GM12878 (cell line): ENCODE measurements at regions not wholly inside any gene's neighbourhood (a gene's known extent, or its start where the extent isn't known, plus 50 kb on each side); places are given as distances from the start of the nearest gene placed in this dataset.

Source experiments
- ATAC-seq: fragments of 200-7000 bp; cut with Tn5 transposase; 3 replicates; pipeline ENCODE4 v1.9.1; 2020; ENCODE audit warnings: mild to moderate bottlenecking, moderate library complexity
- BruUV-seq: library from RNA; stranded (reverse); fragments of 400-500 nt; replicated peaks from 2 replicates; lab custom pipeline; 2021; lab: Mats Ljungman, UMichigan
- CTCF ChIA-PET: fragments of 300-600 bp; sonication (Branson Sonifier 250); formaldehyde crosslinking; extraction: SDS; loops from one replicate; lab custom pipeline; 2021; ENCODE audit warnings: inconsistent platforms; lab: Yijun Ruan, JAX
- POLR2A ChIA-PET: fragments of 350-600 bp; formaldehyde crosslinking; extraction: SDS; loops from one replicate; lab custom pipeline; 2021; ENCODE audit warnings: inconsistent platforms; lab: Charles Lee
- RAD21 ChIA-PET: fragments of 300-600 bp; sonication (Branson Sonifier 250); formaldehyde crosslinking; loops from one replicate; lab custom pipeline; 2023; ENCODE audit warnings: antibody characterized with exemption; ENCODE audit not compliant: unreplicated experiment; lab: Charles Lee
- SMC1A ChIA-PET: fragments of 300-600 bp; sonication (Branson Sonifier 250); formaldehyde crosslinking; loops from one replicate; lab custom pipeline; 2023; ENCODE audit not compliant: unreplicated experiment, uncharacterized antibody; lab: Charles Lee
- DNase-seq: peaks from one replicate; pipeline ENCODE4 v3.0.0-alpha.2; 2011; ENCODE audit warnings: low read depth, low spot score
- FAIRE-seq: peaks from 3 replicates; lab custom pipeline; 2011; peaks lifted over from hg19 to GRCh38; lab: Jason Lieb, UNC
- H2AFZ ChIP-seq: 2 replicates; pipeline ENCODE4 v1.6.0; 2011; ENCODE audit warnings: low read depth, low read length, control low read depth; ENCODE audit not compliant: control insufficient read depth
- H3K27ac ChIP-seq: 2 replicates; pipeline ENCODE4 v1.5.1; 2011; ENCODE audit warnings: control low read depth; ENCODE audit not compliant: control insufficient read depth, insufficient read depth
- H3K27me3 ChIP-seq, 2 experiments: replicated peaks in 1 of 2; 2 replicates each; pipeline versions ENCODE4 v1.6.0 to v1.6.1; 2011; ENCODE audit warnings: low read length in 1 of 2; ENCODE audit not compliant: control insufficient read depth in 2 of 2, insufficient read depth in 2 of 2
- H3K36me3 ChIP-seq, 2 experiments: 2 replicates each; pipeline ENCODE4 v1.5.1; 2011; ENCODE audit warnings: low read length in 1 of 2; ENCODE audit not compliant: control insufficient read depth in 2 of 2, insufficient read depth in 2 of 2
- H3K4me1 ChIP-seq: 2 replicates; pipeline ENCODE4 v1.6.1; 2011; ENCODE audit warnings: mild to moderate bottlenecking, low read length, moderate library complexity, mixed read lengths; ENCODE audit not compliant: control insufficient read depth, insufficient read depth
- H3K4me2 ChIP-seq: 2 replicates; pipeline ENCODE4 v1.6.0; 2011; ENCODE audit warnings: control low read depth; ENCODE audit not compliant: control insufficient read depth, insufficient read depth
- H3K4me3 ChIP-seq: fragments of 200-600 bp; sonication (generic); 2 replicates; pipeline ENCODE4 v1.5.1; 2016
- H3K79me2 ChIP-seq: 2 replicates; pipeline ENCODE4 v1.6.0; 2011; ENCODE audit warnings: low read length; ENCODE audit not compliant: control insufficient read depth, insufficient read depth
- H3K9ac ChIP-seq: 2 replicates; pipeline ENCODE4 v1.8.0; 2011; ENCODE audit warnings: low read length, control low read depth, mixed read lengths; ENCODE audit not compliant: control insufficient read depth, insufficient read depth
- H3K9me3 ChIP-seq: replicated peaks from 3 replicates; pipeline ENCODE4 v1.5.1; 2011; ENCODE audit warnings: mild to moderate bottlenecking, low read length; ENCODE audit not compliant: control insufficient read depth, insufficient read depth
- H4K20me1 ChIP-seq: 2 replicates; pipeline ENCODE4 v1.6.0; 2011; ENCODE audit not compliant: control insufficient read depth, insufficient read depth
- ATF3 ChIP-seq: IDR thresholded peaks from 2 replicates; pipeline ENCODE4 v1.6.1; 2011; ENCODE audit warnings: low read depth, mild to moderate bottlenecking, low read length, moderate library complexity, borderline replicate concordance; ENCODE audit errors: extremely low read depth
- CEBPB ChIP-seq, 2 experiments: fragments of 150-350 bp in 1 of 2; IDR thresholded peaks; 2 replicates each; pipeline ENCODE4 v1.6.1; 2012 to 2014; ENCODE audit warnings: low read depth in 2 of 2, low read length in 2 of 2, borderline replicate concordance in 1 of 2, inconsistent platforms in 1 of 2
- CREB1 ChIP-seq: IDR thresholded peaks from 2 replicates; pipeline ENCODE4 v1.6.1; 2012; ENCODE audit warnings: low read depth, mild to moderate bottlenecking, inconsistent platforms
- HDGF ChIP-seq: fragments of 450-650 bp; IDR thresholded peaks from 2 replicates; pipeline ENCODE4 v1.6.1; 2016; ENCODE audit warnings: antibody characterized with exemption
- MEF2B ChIP-seq: fragments of 450-650 bp; IDR thresholded peaks from 2 replicates; pipeline ENCODE4 v1.6.1; 2018; ENCODE audit warnings: mild to moderate bottlenecking, moderate library complexity; ENCODE audit not compliant: partially characterized antibody, poor library complexity, severe bottlenecking
- NFIC ChIP-seq: IDR thresholded peaks from 2 replicates; pipeline ENCODE4 v1.6.1; 2012; ENCODE audit warnings: low read depth, mild to moderate bottlenecking, inconsistent platforms, low read length, moderate library complexity
- NRF1 ChIP-seq: conservative IDR thresholded peaks from 2 replicates; pipeline ENCODE4 v1.6.1; 2011; ENCODE audit warnings: mild to moderate bottlenecking, low read depth, low read length, improper control_type of control experiment
- RCOR1 ChIP-seq: conservative IDR thresholded peaks from 2 replicates; pipeline ENCODE4 v1.6.1; 2012; ENCODE audit warnings: low read depth, low read length, improper control_type of control experiment
- ZBTB11 ChIP-seq: fragments of 450-650 bp; formaldehyde crosslinking; IDR thresholded peaks from 2 replicates; pipeline ENCODE4 v1.5.0; 2022; ENCODE audit warnings: mild to moderate bottlenecking, missing genetic modification characterization
- ZNF384 ChIP-seq: IDR thresholded peaks from 2 replicates; pipeline ENCODE4 v1.6.1; 2012; ENCODE audit warnings: low read depth, mild to moderate bottlenecking, low read length, improper control_type of control experiment, borderline replicate concordance
- ZZZ3 ChIP-seq: IDR thresholded peaks from 2 replicates; pipeline ENCODE4 v1.6.1; 2011; ENCODE audit warnings: low read depth; ENCODE audit not compliant: control insufficient read depth, insufficient read length
- WGBS: methylation state at CpG from one replicate; pipeline ENCODE4 v1.1.6; 2016; ENCODE audit warnings: low lambda C conversion rate; ENCODE audit not compliant: insufficient replicate concordance, insufficient coverage; ENCODE audit errors: missing lambda C conversion rate; 5-methylcytosine and 5-hydroxymethylcytosine counted together
- in situ Hi-C: fragments of 300-500 bp; cut with MboI; formaldehyde crosslinking; loops from 9 replicates; pipeline ENCODE4 v1.14.3; 2018; ENCODE audit warnings: mixed read lengths
- intact Hi-C: fragments of 100-400 bp; cut with micrococcal nuclease; formaldehyde crosslinking; loops from one replicate; pipeline ENCODE4 v1.14.2; 2022; ENCODE audit not compliant: unreplicated experiment

DNA sequence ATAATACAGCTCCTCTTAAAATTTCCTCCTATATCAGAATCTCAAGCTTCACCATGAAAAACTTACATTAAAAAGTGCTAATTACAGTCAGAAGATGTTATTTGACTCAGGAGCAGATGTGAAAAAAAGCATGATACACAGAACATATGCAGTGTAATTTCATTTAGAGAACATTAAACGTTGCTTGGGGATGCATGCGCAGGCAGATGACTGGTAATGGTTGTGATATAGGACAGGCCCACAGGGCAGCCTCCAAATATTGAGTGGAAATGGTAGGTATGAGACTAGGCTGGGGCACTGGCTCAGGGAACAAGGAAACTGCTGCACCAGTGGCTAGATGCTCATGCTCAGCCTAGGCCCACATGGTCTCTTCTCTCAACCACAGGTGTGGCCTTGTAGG is 69.7 kb downstream of the IARS1 start:
- RAD21 ChIA-PET = interaction anchor here (0.6 to 2.3 kb wide), 2 partner anchors 78 to 83 kb away, joined by 3 to 12 read pairs; no protein-coding TSS in a partner anchor
- Histone ChIP-seq H3K36me3 (peaks cover 16 to 27% of the 10 kb centered on the region in 2 experiments; a peak in 3 of 4 replicates), H3K27me3 (no peaks in the 10 kb centered on the region), H3K4me1 (no peaks in the 10 kb centered on the region), H3K9ac (no peak overlapping the region), H4K20me1 (no peaks in the 10 kb centered on the region), H3K4me2 (no peak overlapping the region), H3K4me3 (no peak overlapping the region), H3K9me3 (no peaks in the 10 kb centered on the region; the same call in 2 of the 3 replicates), H2AFZ (no peak overlapping the region), H3K79me2 (no peaks in the 10 kb centered on the region), H3K27ac (no peak overlapping the region)
- WGBS = 98% methylated on average over 2 of the region's 2 CpGs
- POLR2A ChIA-PET = no interaction called here
- in situ Hi-C loops (no loop called here), intact Hi-C loops (no loop called here)
- BruUV-seq = no TSS peak
- ATAC-seq = no peak
- no peak for FAIRE-seq
- SMC1A ChIA-PET = interaction anchor here (0.6 to 1.1 kb wide), 2 partner anchors 84 to 99 kb away, joined by 3 to 4 read pairs; no protein-coding TSS in a partner anchor
- no peak for DNase-seq
- TF ChIP-seq NFIC (no peak), HDGF (no peak), ZZZ3 (no peak), RCOR1 (no peak), ZBTB11 (no peak), CREB1 (no peak), CEBPB (IDR thresholded peaks at IDR 0.05; ENCODE audit: borderline replicate concordance in 1 of 2, low read depth in 2 of 2, low read length in 2 of 2) (no peak), ATF3 (no peak), ZNF384 (no peak), MEF2B (no peak), NRF1 (no peak)
- TF ChIP-seq, all 136 proteins: peak for 0
- CTCF ChIA-PET = interaction anchor here (0.6 kb wide), 1 partner anchor 83 kb away, joined by 3 read pairs; no protein-coding TSS in a partner anchor
